B cell (primary cell): ENCODE measurements at regions not wholly inside any gene's neighbourhood (a gene's known extent, or its start where the extent isn't known, plus 50 kb on each side); places are given as distances from the start of the nearest gene placed in this dataset.
"Not testable (repeated sequence)": the region's sequence is repeated elsewhere in the genome, so short reads cannot be mapped to it uniquely, and the experiment has no call there.

Source experiments
- ATAC-seq: fragments of 200-7000 bp; cut with Tn5 transposase; one replicate; pipeline ENCODE4 v1.10.0; 2021; ENCODE audit warnings: low read depth, mild to moderate bottlenecking, moderate number of reproducible peaks, moderate library complexity
- CTCF ChIA-PET: fragments of 350-600 bp; sonication (Branson Sonifier 250); formaldehyde crosslinking; loops from one replicate; lab custom pipeline; 2021; ENCODE audit warnings: antibody characterized with exemption, inconsistent platforms; lab: Charles Lee
- POLR2A ChIA-PET: fragments of 350-600 bp; sonication (Branson Sonifier 250); formaldehyde crosslinking; loops from one replicate; lab custom pipeline; 2021; ENCODE audit warnings: antibody characterized with exemption; lab: Charles Lee
- DNase-seq: peaks from one replicate; pipeline ENCODE4 v3.0.0; 2013
- H2AFZ ChIP-seq: 2 replicates; pipeline ENCODE4 v1.6.1; 2012; ENCODE audit warnings: mild to moderate bottlenecking, low read depth, low read length; ENCODE audit not compliant: insufficient read depth, poor library complexity, severe bottlenecking
- H3K27ac ChIP-seq, 2 donors: 1 replicate in 1 of 2; 2 replicates in 1 of 2; pipeline ENCODE4 v1.5.1; 2012 to 2013; ENCODE audit warnings: low read length in 2 of 2, mild to moderate bottlenecking in 2 of 2, moderate library complexity in 1 of 2
- H3K27me3 ChIP-seq, 4 experiments: fragments of 200-600 bp in 1 of 4; sonication (generic) in 1 of 4; replicated peaks in 1 of 4; 1 replicate in 2 of 4; 2 replicates in 2 of 4; pipeline versions ENCODE4 v1.6.1 to v1.7.0; 2013 to 2016; ENCODE audit warnings: low read length in 3 of 4, mild to moderate bottlenecking in 2 of 4, mixed read lengths in 1 of 4, moderate library complexity in 1 of 4; ENCODE audit not compliant: insufficient read depth in 4 of 4, control insufficient read depth in 3 of 4; ENCODE audit errors: control extremely low read depth in 1 of 4
- H3K36me3 ChIP-seq, 2 experiments: replicated peaks in 1 of 2; 1 replicate in 1 of 2; 2 replicates in 1 of 2; pipeline versions ENCODE4 v1.6.1 to v1.7.1; 2013; ENCODE audit warnings: low read length in 1 of 2; ENCODE audit not compliant: insufficient read depth in 2 of 2, control insufficient read depth in 1 of 2; ENCODE audit errors: control extremely low read depth in 1 of 2, extremely low read depth in 1 of 2
- H3K4me1 ChIP-seq, 2 donors: fragments of 200-600 bp in 1 of 2; sonication (generic) in 1 of 2; 1 replicate in 1 of 2; 2 replicates in 1 of 2; pipeline versions ENCODE4 v1.5.1 to v1.6.1; 2013 to 2017; ENCODE audit warnings: low read length in 2 of 2; ENCODE audit not compliant: control insufficient read depth in 2 of 2, insufficient read depth in 2 of 2
- H3K4me2 ChIP-seq: replicated peaks from 2 replicates; pipeline ENCODE3; 2012; ENCODE audit warnings: mild to moderate bottlenecking, low read depth, low read length; ENCODE audit not compliant: poor library complexity, severe bottlenecking
- H3K4me3 ChIP-seq, 5 experiments: fragments of 200-600 bp in 1 of 5; sonication (generic) in 1 of 5; 1 replicate in 3 of 5; 2 replicates in 2 of 5; pipeline versions ENCODE4 v1.5.1 to v1.7.0; 2011 to 2016; ENCODE audit warnings: low read length in 4 of 5, mild to moderate bottlenecking in 4 of 5, low read depth in 2 of 5, control low read depth in 1 of 5, moderate library complexity in 1 of 5; ENCODE audit not compliant: insufficient read depth in 1 of 5; ENCODE audit errors: control extremely low read depth in 1 of 5, extremely low read depth in 1 of 5
- H3K79me2 ChIP-seq: fragments of 200-600 bp; sonication (generic); one replicate; pipeline ENCODE4 v1.6.0; 2016; ENCODE audit warnings: low read length; ENCODE audit not compliant: control insufficient read depth, insufficient read depth
- H3K9ac ChIP-seq: fragments of 200-600 bp; sonication (generic); 2 replicates; pipeline ENCODE4 v1.6.1; 2017; ENCODE audit warnings: mild to moderate bottlenecking, low read length, moderate library complexity
- H3K9me3 ChIP-seq, 3 donors: one replicate each; pipeline versions ENCODE4 v1.6.1 to v1.7.1; 2013; ENCODE audit warnings: low read length in 2 of 3; ENCODE audit not compliant: control insufficient read depth in 2 of 3, insufficient read depth in 1 of 3; ENCODE audit errors: control extremely low read depth in 1 of 3
- H4K20me1 ChIP-seq: 2 replicates; pipeline ENCODE4 v1.6.0; 2012; ENCODE audit warnings: mild to moderate bottlenecking, low read length; ENCODE audit not compliant: insufficient read depth, control insufficient read depth, poor library complexity, severe bottlenecking
- H3K27ac Mint-ChIP-seq: one replicate; pipeline ENCODE4 v1.8.0; 2021; ENCODE audit warnings: mixed read lengths
- H3K27me3 Mint-ChIP-seq: one replicate; pipeline ENCODE4 v1.8.0; 2021; ENCODE audit warnings: mixed read lengths
- H3K4me1 Mint-ChIP-seq: one replicate; pipeline ENCODE4 v1.8.0; 2021; ENCODE audit warnings: mixed read lengths
- H3K4me3 Mint-ChIP-seq: one replicate; pipeline ENCODE4 v1.8.0; 2021; ENCODE audit warnings: mixed read lengths
- H3K9me3 Mint-ChIP-seq: one replicate; pipeline ENCODE4 v1.8.0; 2022; ENCODE audit warnings: mixed read lengths; ENCODE audit not compliant: insufficient read depth
- CTCF ChIP-seq: fragments of 200-600 bp; IDR thresholded peaks from one replicate; pipeline ENCODE4 v1.8.0; 2022; ENCODE audit warnings: antibody characterized with exemption, mild to moderate bottlenecking
- EZH2 ChIP-seq: IDR thresholded peaks from 2 replicates; pipeline ENCODE4 v1.6.1; 2012; ENCODE audit warnings: borderline replicate concordance, low read depth, mild to moderate bottlenecking, moderate library complexity, low read length; ENCODE audit not compliant: insufficient read depth, poor library complexity, severe bottlenecking
- WGBS: methylation state at CpG from one replicate; pipeline ENCODE4 v1.1.5; 2013; ENCODE audit warnings: missing lambda C conversion rate; ENCODE audit not compliant: insufficient coverage; 5-methylcytosine and 5-hydroxymethylcytosine counted together
- intact Hi-C: fragments of 100-400 bp; cut with micrococcal nuclease; formaldehyde crosslinking; loops from one replicate; pipeline ENCODE4 v1.10.0; 2022

DNA sequence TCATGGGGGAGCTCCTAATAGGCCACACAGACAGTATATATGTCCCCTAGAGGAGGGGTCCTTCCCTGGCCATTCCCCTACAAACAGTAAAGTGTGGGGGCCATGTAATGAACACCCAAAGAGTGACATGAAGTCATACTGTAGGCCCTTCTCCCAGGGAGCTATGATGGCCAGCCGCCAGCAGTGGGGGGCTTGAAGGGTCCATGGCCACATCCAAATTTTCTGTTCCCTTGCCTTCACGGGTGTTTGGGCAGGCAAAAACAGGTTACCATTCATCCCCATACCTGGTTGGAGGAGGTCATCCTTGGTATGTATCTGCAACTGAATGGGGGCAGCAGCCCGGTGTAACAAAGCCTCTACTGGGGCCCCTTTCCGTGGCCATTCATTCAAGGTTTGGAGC, 2118.0 kb downstream of the LRRC4C start:
- H3K27ac Mint-ChIP-seq, result no peak overlapping the region
- no peaks in the 10 kb centered on the region for H3K4me1 Mint-ChIP-seq
- 100% methylated on average over 3 of the region's 4 CpGs for WGBS
- TF ChIP-seq EZH2 (no peak), CTCF (no peak)
- intact Hi-C loops, result no loop called here
- H3K4me1 ChIP-seq, result no peaks in the 10 kb centered on the region
- CTCF ChIA-PET, result no interaction called here
- H3K27ac ChIP-seq, result no peak overlapping the region
- POLR2A ChIA-PET, result no interaction called here
- no peak overlapping the region for H3K4me2 ChIP-seq
- H2AFZ ChIP-seq, result no peak overlapping the region
- H3K9me3 Mint-ChIP-seq, result peaks cover 10% of the 10 kb centered on the region
- no peaks in the 10 kb centered on the region for H4K20me1 ChIP-seq
- H3K27me3 Mint-ChIP-seq, result no peaks in the 10 kb centered on the region
- no peak for DNase-seq
- H3K4me3 ChIP-seq, result no peak overlapping the region
- no peak for ATAC-seq
- no peaks in the 10 kb centered on the region for H3K79me2 ChIP-seq
- H3K36me3 ChIP-seq, result no peaks in the 10 kb centered on the region
- H3K9ac ChIP-seq, result no peak overlapping the region
- H3K4me3 Mint-ChIP-seq, result no peak overlapping the region
- H3K9me3 ChIP-seq, result peaks cover 0 to 24% (median 0%) of the 10 kb centered on the region in 3 donors
- no peaks in the 10 kb centered on the region for H3K27me3 ChIP-seq

- H2AFZ ChIP-seq, H3K27me3 ChIP-seq, H3K9me3 ChIP-seq, H3K4me3 ChIP-seq, H3K4me3 Mint-ChIP-seq, DNase-seq, H3K27ac ChIP-seq, H3K4me1 ChIP-seq, H3K36me3 ChIP-seq, H3K4me1 Mint-ChIP-seq, H3K79me2 ChIP-seq, H3K9ac ChIP-seq, POLR2A ChIA-PET, H3K27ac Mint-ChIP-seq, intact Hi-C loops, ATAC-seq, H4K20me1 ChIP-seq, H3K27me3 Mint-ChIP-seq, H3K4me2 ChIP-seq, CTCF ChIA-PET: not testable (repeated sequence)
- WGBS, result 83% methylated on average over 21 of the region's 21 CpGs
- peaks cover 11% of the 10 kb centered on the region for H3K9me3 Mint-ChIP-seq
These were observed 2126.4 kb downstream of the LRRC4C start for GRCh38 chr11:39333006-39333405.
